ENCODE measurements at regions not wholly inside any gene's neighbourhood (a gene's known extent, or its start where the extent isn't known, plus 50 kb on each side); places are given as distances from the start of the nearest gene placed in this dataset.
A peak's percentile ranks its signal among the peaks of the same experiment; 100 is the strongest.

GRCh38 chr9:99459919-99460318 lies 237.8 kb downstream of the SEC61B start:
- Histone ChIP-seq H3K4me3 (ENCODE audit: extremely low read depth in 1 of 4, insufficient read depth in 2 of 4, low read depth in 3 of 4, low read length in 4 of 4) (no peak overlapping the region), H2BK120ac (replicated peaks; ENCODE audit: low read depth, low read length) (no peak overlapping the region), H3K4me1 (replicated peaks in 1 of 4; ENCODE audit: control insufficient read depth in 3 of 4, insufficient read depth in 4 of 4, low read length in 3 of 4) (no peaks in the 10 kb centered on the region), H3K9ac (replicated peaks in 1 of 4; ENCODE audit: extremely low read depth in 1 of 4, low read depth in 3 of 4, low read length in 3 of 4) (no peak overlapping the region), H2BK20ac (ENCODE audit: low read length) (no peak overlapping the region), H3K36me3 (ENCODE audit: control insufficient read depth in 2 of 4, insufficient read depth in 4 of 4, low read length in 3 of 4) (no peaks in the 10 kb centered on the region), H3K27ac (ENCODE audit: low read depth, low read length) (no peak overlapping the region), H3K9me3 (ENCODE audit: insufficient read depth in 2 of 2, low read depth in 1 of 2, low read length in 1 of 2) (no peaks in the 10 kb centered on the region), H3K4me2 (ENCODE audit: insufficient read depth in 1 of 2, low read depth in 2 of 2, low read length in 2 of 2) (no peak overlapping the region), H2AFZ (ENCODE audit: low read length) (peak overlapping the region; percentile 2; the same call in 1 of the 2 replicates), H4K5ac (ENCODE audit: insufficient read length, low read depth, low read length) (no peak overlapping the region), H3K18ac (ENCODE audit: extremely low read depth, low read length) (no peak overlapping the region), H2AK5ac (ENCODE audit: low read depth, low read length) (no peak overlapping the region), H2BK5ac (ENCODE audit: low read depth, low read length) (no peak overlapping the region), H2BK12ac (ENCODE audit: low read depth, low read length) (no peak overlapping the region), H4K20me1 (replicated peaks in 1 of 2; ENCODE audit: control insufficient read depth in 1 of 2, insufficient read depth in 2 of 2, low read length in 2 of 2) (no peaks in the 10 kb centered on the region), H4K8ac (ENCODE audit: extremely low read depth, insufficient read depth, low read length) (no peak overlapping the region), H3K23me2 (ENCODE audit: low read depth, low read length) (no peaks in the 10 kb centered on the region), H3K79me2 (ENCODE audit: control insufficient read depth in 1 of 2, insufficient read depth in 2 of 2, low read length in 2 of 2) (no peaks in the 10 kb centered on the region), H4K91ac (replicated peaks; ENCODE audit: insufficient read length, low read length) (no peak overlapping the region), H3K27me3 (replicated peaks in 1 of 4; ENCODE audit: control insufficient read depth in 3 of 4, extremely low read depth in 1 of 4, insufficient read depth in 3 of 4, low read length in 3 of 4) (no peaks in the 10 kb centered on the region), H3K79me1 (ENCODE audit: low read depth, low read length) (no peaks in the 10 kb centered on the region), H3K23ac (ENCODE audit: insufficient read length) (no peak overlapping the region), H3K56ac (replicated peaks; ENCODE audit: insufficient read length, low read depth, low read length) (no peak overlapping the region), H3K14ac (ENCODE audit: insufficient read length) (no peak overlapping the region), H2BK15ac (ENCODE audit: low read length) (no peak overlapping the region), H3K4ac (replicated peaks; ENCODE audit: insufficient read length, low read depth, low read length) (no peak overlapping the region)
- WGBS, 2 experiments (ENCODE audit: extremely low coverage in 1 of 2, insufficient coverage in 1 of 2, insufficient read length in 1 of 2, insufficient replicate concordance in 2 of 2, low coverage in 1 of 2, low lambda C conversion rate in 2 of 2, missing lambda C conversion rate in 1 of 2): 92% methylated on average over 9 of the region's 9 CpGs; no CpG with 5 or more reads in 1 of the 2 experiments
- POLR2A ChIA-PET (ENCODE audit: partially characterized antibody): no interaction called here
- TF ChIP-seq RAD21 (IDR thresholded peaks at IDR 0.05 in 1 of 2, conservative IDR thresholded peaks at IDR 0.05 in 1 of 2; ENCODE audit: low read depth in 2 of 2, low read length in 2 of 2) (no peak), KDM4A (IDR thresholded peaks at IDR 0.05; ENCODE audit: low read depth, low read length, severe bottlenecking) (no peak), CHD2 (IDR thresholded peaks at IDR 0.05; ENCODE audit: low read length) (no peak), ATF2 (IDR thresholded peaks at IDR 0.05; ENCODE audit: low read length) (no peak), RNF2 (IDR thresholded peaks at IDR 0.05; ENCODE audit: borderline replicate concordance, low read depth, low read length, missing control alignments, poor library complexity, severe bottlenecking) (no peak), SRF (IDR thresholded peaks at IDR 0.05; ENCODE audit: low read depth, low read length) (no peak), SUZ12 (IDR thresholded peaks at IDR 0.05; ENCODE audit: low read length) (no peak), ATF3 (IDR thresholded peaks at IDR 0.05; ENCODE audit: insufficient read depth, low read depth, low read length) (no peak), NANOG (IDR thresholded peaks at IDR 0.05; ENCODE audit: insufficient read depth, low read depth, low read length, poor library complexity, severe bottlenecking) (no peak), EGR1 (IDR thresholded peaks at IDR 0.05; ENCODE audit: borderline replicate concordance, low read depth, low read length) (no peak), RXRA (IDR thresholded peaks at IDR 0.05; ENCODE audit: insufficient read depth, low read depth, low read length) (no peak), POLR2AphosphoS5 (IDR thresholded peaks at IDR 0.05; ENCODE audit: low read depth, low read length) (no peak)
- CTCF ChIA-PET (ENCODE audit: partially characterized antibody): no interaction called here
- FAIRE-seq (no peak), DNase-seq (ENCODE audit: low read depth in 1 of 2, low spot score in 2 of 2) (no peak)
